ENCODE measurements at regions not wholly inside any gene's neighbourhood (a gene's known extent, or its start where the extent isn't known, plus 50 kb on each side); places are given as distances from the start of the nearest gene placed in this dataset.

DNA sequence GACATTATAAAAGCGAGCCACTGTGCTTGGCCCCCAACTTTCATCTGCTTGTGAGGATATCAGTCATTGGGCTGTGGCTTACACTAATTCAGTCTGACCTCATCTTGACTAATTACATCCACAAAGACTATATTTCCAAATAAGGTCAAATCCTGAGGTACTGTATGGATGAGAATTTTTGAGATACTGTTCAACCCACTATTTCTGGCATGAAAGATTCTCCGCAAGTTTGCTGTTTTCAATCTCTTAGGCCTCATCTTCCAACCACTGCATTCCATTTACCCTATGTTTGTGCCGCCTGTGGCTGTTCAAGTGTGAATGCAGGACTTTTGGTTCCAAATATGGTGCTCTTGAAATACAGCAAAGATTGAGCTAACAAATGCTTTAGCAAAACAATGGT, 400.9 kb upstream of the SGCD start:
- H3K4me1 ChIP-seq (ENCODE audit: insufficient read depth, low read length), result no peaks in the 10 kb centered on the region
- no peak for TF ChIP-seq EZH2 (IDR thresholded peaks at IDR 0.05; ENCODE audit: borderline replicate concordance, low read depth, low read length, severe bottlenecking)
- TF ChIP-seq, protein P1, sequence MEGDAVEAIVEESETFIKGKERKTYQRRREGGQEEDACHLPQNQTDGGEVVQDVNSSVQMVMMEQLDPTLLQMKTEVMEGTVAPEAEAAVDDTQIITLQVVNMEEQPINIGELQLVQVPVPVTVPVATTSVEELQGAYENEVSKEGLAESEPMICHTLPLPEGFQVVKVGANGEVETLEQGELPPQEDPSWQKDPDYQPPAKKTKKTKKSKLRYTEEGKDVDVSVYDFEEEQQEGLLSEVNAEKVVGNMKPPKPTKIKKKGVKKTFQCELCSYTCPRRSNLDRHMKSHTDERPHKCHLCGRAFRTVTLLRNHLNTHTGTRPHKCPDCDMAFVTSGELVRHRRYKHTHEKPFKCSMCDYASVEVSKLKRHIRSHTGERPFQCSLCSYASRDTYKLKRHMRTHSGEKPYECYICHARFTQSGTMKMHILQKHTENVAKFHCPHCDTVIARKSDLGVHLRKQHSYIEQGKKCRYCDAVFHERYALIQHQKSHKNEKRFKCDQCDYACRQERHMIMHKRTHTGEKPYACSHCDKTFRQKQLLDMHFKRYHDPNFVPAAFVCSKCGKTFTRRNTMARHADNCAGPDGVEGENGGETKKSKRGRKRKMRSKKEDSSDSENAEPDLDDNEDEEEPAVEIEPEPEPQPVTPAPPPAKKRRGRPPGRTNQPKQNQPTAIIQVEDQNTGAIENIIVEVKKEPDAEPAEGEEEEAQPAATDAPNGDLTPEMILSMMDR (IDR thresholded peaks at IDR 0.05; ENCODE audit: borderline replicate concordance, extremely low read depth, low read length, poor library complexity, severe bottlenecking), result no peak
- no peak overlapping the region for H3K4me2 ChIP-seq (ENCODE audit: insufficient read depth, low read length)
- H2AFZ ChIP-seq (ENCODE audit: low read depth, low read length), result no peak overlapping the region
- no peaks in the 10 kb centered on the region for H3K9me3 ChIP-seq (ENCODE audit: insufficient read depth, low read length, severe bottlenecking)
- no peak overlapping the region for H3K27ac ChIP-seq (ENCODE audit: low read length)
- H3K27me3 ChIP-seq (ENCODE audit: insufficient read depth, low read length, poor library complexity), result no peaks in the 10 kb centered on the region
- H3K36me3 ChIP-seq (ENCODE audit: insufficient read depth, low read length), result no peaks in the 10 kb centered on the region
- no peak overlapping the region for H3K4me3 ChIP-seq (ENCODE audit: low read depth in 1 of 2, low read length in 2 of 2)
- no peak overlapping the region for H3K9ac ChIP-seq (ENCODE audit: low read depth, low read length)
- ATAC-seq (ENCODE audit: insufficient read depth, low read depth), result no peak
- DNase-seq, result no peak
- no peaks in the 10 kb centered on the region for H3K79me2 ChIP-seq (ENCODE audit: insufficient read depth, low read length)
- no peaks in the 10 kb centered on the region for H4K20me1 ChIP-seq (ENCODE audit: insufficient read depth, low read length)

- no peak for ATAC-seq (ENCODE audit: insufficient read depth, low read depth)
- no peak for TF ChIP-seq EZH2 (IDR thresholded peaks at IDR 0.05; ENCODE audit: borderline replicate concordance, low read depth, low read length, severe bottlenecking)
- TF ChIP-seq, protein P1 (IDR thresholded peaks at IDR 0.05; ENCODE audit: borderline replicate concordance, extremely low read depth, low read length, poor library complexity, severe bottlenecking), result no peak
- H2AFZ ChIP-seq (ENCODE audit: low read depth, low read length), result no peak overlapping the region
These were observed 400.2 kb upstream of the SGCD start for GRCh38 chr5:155926766-155927165.

DNA sequence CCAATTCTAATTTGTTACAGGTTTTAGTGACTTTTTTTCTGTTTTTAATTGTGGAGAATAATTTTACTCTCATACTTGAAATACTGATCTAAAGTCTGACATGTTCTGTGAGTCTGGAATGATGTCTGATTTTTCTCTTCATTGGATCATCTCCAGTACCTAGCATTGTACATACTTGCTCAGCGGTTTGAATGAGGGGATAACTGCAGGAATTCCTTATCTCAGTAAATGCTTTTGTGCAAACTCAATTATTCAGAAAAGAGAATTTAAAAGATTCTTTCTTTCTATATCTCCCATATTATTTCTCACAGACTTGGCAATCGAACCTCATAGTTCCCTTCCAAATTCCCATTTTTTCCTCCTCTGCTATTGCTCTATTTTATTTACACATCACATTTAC, 397.9 kb upstream of the SGCD start:
- H3K79me2 ChIP-seq (ENCODE audit: insufficient read depth, low read length), result no peaks in the 10 kb centered on the region
- H3K9me3 ChIP-seq (ENCODE audit: insufficient read depth, low read length, severe bottlenecking), result no peaks in the 10 kb centered on the region
- H4K20me1 ChIP-seq (ENCODE audit: insufficient read depth, low read length), result no peaks in the 10 kb centered on the region
- H3K9ac ChIP-seq (ENCODE audit: low read depth, low read length), result no peak overlapping the region
- no peak overlapping the region for H3K4me3 ChIP-seq (ENCODE audit: low read depth in 1 of 2, low read length in 2 of 2)
- H3K4me1 ChIP-seq (ENCODE audit: insufficient read depth, low read length), result no peaks in the 10 kb centered on the region
- no peak for DNase-seq
- TF ChIP-seq, protein P1 (IDR thresholded peaks at IDR 0.05; ENCODE audit: borderline replicate concordance, extremely low read depth, low read length, poor library complexity, severe bottlenecking), result no peak
- no peak for TF ChIP-seq EZH2 (IDR thresholded peaks at IDR 0.05; ENCODE audit: borderline replicate concordance, low read depth, low read length, severe bottlenecking)
- no peak overlapping the region for H3K27ac ChIP-seq (ENCODE audit: low read length)
- H3K4me2 ChIP-seq (ENCODE audit: insufficient read depth, low read length), result no peak overlapping the region
- no peak overlapping the region for H2AFZ ChIP-seq (ENCODE audit: low read depth, low read length)
- no peak for ATAC-seq (ENCODE audit: insufficient read depth, low read depth)
- no peaks in the 10 kb centered on the region for H3K27me3 ChIP-seq (ENCODE audit: insufficient read depth, low read length, poor library complexity)
- no peaks in the 10 kb centered on the region for H3K36me3 ChIP-seq (ENCODE audit: insufficient read depth, low read length)

More at GRCh38 chr5:155926766-155927165, 400.2 kb upstream of the SGCD start:
- no peak for DNase-seq
- Histone ChIP-seq H3K79me2 (ENCODE audit: insufficient read depth, low read length) (no peaks in the 10 kb centered on the region), H3K4me2 (ENCODE audit: insufficient read depth, low read length) (no peak overlapping the region), H3K9ac (ENCODE audit: low read depth, low read length) (no peak overlapping the region), H3K9me3 (ENCODE audit: insufficient read depth, low read length, severe bottlenecking) (no peaks in the 10 kb centered on the region), H4K20me1 (ENCODE audit: insufficient read depth, low read length) (no peaks in the 10 kb centered on the region), H3K36me3 (ENCODE audit: insufficient read depth, low read length) (no peaks in the 10 kb centered on the region), H3K4me3 (ENCODE audit: low read depth in 1 of 2, low read length in 2 of 2) (no peak overlapping the region), H3K27me3 (ENCODE audit: insufficient read depth, low read length, poor library complexity) (no peaks in the 10 kb centered on the region), H3K27ac (ENCODE audit: low read length) (no peak overlapping the region), H3K4me1 (ENCODE audit: insufficient read depth, low read length) (no peaks in the 10 kb centered on the region)

DNA sequence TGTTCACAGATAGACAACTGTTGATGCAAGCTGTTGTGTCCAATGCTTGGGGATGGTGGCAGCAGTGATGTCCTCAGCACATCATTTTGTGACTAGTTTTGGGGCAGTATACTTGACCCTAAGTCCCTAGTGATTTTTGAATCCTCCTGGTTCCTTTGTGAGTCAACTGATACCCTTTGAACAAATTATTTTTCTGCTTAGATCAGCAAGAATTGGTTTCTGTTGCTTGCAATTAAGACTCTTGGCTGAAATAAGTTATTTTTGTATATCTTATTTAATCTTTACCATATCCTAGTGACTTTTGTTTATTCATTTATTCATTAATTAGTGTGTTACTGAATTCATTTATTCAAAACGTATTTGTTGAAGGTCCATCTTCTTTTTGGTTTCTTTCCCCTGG, 392.0 kb upstream of the SGCD start:
- H3K9me3 ChIP-seq (ENCODE audit: insufficient read depth, low read length, severe bottlenecking), result no peaks in the 10 kb centered on the region
- DNase-seq (no peak), ATAC-seq (ENCODE audit: insufficient read depth, low read depth) (no peak)
- H3K4me2 ChIP-seq (ENCODE audit: insufficient read depth, low read length), result no peak overlapping the region
- no peaks in the 10 kb centered on the region for H3K36me3 ChIP-seq (ENCODE audit: insufficient read depth, low read length)
- H3K79me2 ChIP-seq (ENCODE audit: insufficient read depth, low read length), result no peaks in the 10 kb centered on the region
- H2AFZ ChIP-seq (ENCODE audit: low read depth, low read length), result no peak overlapping the region
- no peak for TF ChIP-seq EZH2 (IDR thresholded peaks at IDR 0.05; ENCODE audit: borderline replicate concordance, low read depth, low read length, severe bottlenecking)
- TF ChIP-seq, protein P1 (IDR thresholded peaks at IDR 0.05; ENCODE audit: borderline replicate concordance, extremely low read depth, low read length, poor library complexity, severe bottlenecking), result no peak
- H3K9ac ChIP-seq (ENCODE audit: low read depth, low read length), result no peak overlapping the region
- H3K4me1 ChIP-seq (ENCODE audit: insufficient read depth, low read length), result no peaks in the 10 kb centered on the region
- H3K4me3 ChIP-seq (ENCODE audit: low read depth in 1 of 2, low read length in 2 of 2), result no peak overlapping the region
- no peaks in the 10 kb centered on the region for H4K20me1 ChIP-seq (ENCODE audit: insufficient read depth, low read length)
- H3K27me3 ChIP-seq (ENCODE audit: insufficient read depth, low read length, poor library complexity), result no peaks in the 10 kb centered on the region
- H3K27ac ChIP-seq (ENCODE audit: low read length), result no peak overlapping the region

All from DND-41 (cell line).